ENCODE measurements at regions not wholly inside any gene's neighbourhood (a gene's known extent, or its start where the extent isn't known, plus 50 kb on each side); places are given as distances from the start of the nearest gene placed in this dataset.
A peak's percentile ranks its signal among the peaks of the same experiment; 100 is the strongest.

DNA sequence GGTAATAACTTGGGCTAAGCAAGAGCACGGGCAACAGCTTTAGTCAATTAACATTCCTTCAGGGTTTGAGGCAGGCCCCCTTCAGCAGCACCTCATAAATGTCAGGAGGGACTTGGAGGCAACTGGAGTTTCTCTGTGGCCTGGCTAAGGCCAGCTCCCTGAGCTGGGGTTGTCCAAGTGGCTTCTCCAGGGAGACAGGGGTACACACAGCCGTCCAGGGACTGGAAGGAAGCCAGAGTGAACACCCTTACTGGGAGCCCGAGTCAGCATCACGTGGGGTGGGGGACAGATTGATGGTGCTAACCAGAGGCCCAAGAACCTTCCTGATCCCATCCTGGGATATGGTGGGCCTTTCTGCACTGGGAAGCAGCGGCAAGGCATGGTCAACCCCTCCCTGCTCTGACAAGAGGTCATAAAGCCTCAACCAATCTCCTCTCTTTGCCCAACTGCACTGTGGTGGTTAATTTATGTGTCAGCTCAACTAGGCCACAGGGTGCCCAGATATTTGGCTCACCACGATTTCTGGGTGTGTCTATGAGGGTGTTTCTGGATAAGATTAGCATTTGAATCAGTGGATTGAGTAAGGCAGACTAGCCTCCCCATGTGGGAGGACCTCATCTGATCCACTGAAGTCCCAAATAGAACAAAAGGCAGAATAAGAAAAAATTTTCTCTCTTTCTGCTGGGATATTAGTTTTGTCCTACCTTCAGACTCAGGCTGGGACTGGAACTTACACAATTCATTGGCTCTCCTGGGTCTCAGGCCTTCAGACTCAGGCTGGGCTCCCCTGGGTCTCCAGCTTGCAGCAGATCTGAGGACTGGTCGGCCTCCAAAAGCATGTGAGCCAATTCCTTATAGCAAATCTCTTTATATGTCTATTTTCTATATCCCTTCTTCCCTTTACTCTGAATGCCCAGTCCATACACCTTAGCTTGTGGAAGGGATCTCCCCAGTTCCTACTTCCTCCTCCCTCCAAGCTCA lies 127.2 kb upstream of the LARP1 start:
- H3K4me1 Mint-ChIP-seq (ENCODE audit: low read depth) = no peaks in the 10 kb centered on the region

DNA sequence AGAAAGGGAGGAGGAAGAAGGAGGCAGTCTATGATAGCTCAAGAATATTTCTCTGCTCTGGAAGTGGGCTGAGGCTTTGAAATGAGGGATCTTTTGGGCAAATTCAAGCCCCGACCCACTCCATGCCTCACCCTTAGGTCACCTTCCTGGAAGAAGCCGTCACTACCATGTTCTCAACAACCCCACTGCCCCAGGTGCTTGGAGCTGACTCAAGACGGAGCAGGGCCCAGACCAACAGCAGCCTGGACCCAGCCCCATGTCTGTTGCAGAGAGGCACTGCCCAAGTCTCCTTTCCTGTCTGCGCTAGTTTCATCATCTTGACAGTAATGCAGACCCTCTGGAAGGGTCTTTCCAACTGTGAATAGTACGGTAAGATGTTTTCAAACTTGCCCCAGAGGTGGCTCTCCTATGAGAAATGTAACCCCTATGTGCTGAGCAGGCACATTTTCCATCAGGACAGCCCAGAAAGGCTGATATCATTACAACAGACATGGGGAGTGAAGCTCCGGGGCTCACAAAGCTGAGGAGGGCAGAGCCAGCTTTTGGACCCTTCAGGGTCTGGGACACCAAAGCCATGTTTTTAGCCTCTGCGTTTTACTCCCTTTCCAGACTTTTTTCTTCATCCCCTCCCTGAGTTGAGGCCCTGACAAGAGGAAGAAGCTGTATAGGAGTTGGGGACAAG lies 128.2 kb upstream of the LARP1 start:
- H3K4me1 Mint-ChIP-seq (ENCODE audit: low read depth) = no peaks in the 10 kb centered on the region
- no peak for DNase-seq (ENCODE audit: low spot score)
- intact Hi-C loops (cut with micrococcal nuclease) = no loop called here
- H3K9me3 Mint-ChIP-seq = no peaks in the 10 kb centered on the region
- no peak overlapping the region for H3K4me3 Mint-ChIP-seq
- H3K27me3 Mint-ChIP-seq (ENCODE audit: insufficient read depth) = peaks cover 5% of the 10 kb centered on the region
- H3K36me3 Mint-ChIP-seq (ENCODE audit: low read depth) = no peaks in the 10 kb centered on the region
- H3K27ac Mint-ChIP-seq = no peak overlapping the region

More for the DNA sequence above, 127.2 kb upstream of the LARP1 start:
- H3K36me3 Mint-ChIP-seq (ENCODE audit: low read depth) = no peaks in the 10 kb centered on the region
- no peak overlapping the region for H3K4me3 Mint-ChIP-seq
- no peak for DNase-seq (ENCODE audit: low spot score)
- intact Hi-C loops (cut with micrococcal nuclease) = no loop called here
- H3K27me3 Mint-ChIP-seq (ENCODE audit: insufficient read depth) = peaks cover 5% of the 10 kb centered on the region
- H3K27ac Mint-ChIP-seq = no peak overlapping the region
- H3K9me3 Mint-ChIP-seq = no peaks in the 10 kb centered on the region

DNA sequence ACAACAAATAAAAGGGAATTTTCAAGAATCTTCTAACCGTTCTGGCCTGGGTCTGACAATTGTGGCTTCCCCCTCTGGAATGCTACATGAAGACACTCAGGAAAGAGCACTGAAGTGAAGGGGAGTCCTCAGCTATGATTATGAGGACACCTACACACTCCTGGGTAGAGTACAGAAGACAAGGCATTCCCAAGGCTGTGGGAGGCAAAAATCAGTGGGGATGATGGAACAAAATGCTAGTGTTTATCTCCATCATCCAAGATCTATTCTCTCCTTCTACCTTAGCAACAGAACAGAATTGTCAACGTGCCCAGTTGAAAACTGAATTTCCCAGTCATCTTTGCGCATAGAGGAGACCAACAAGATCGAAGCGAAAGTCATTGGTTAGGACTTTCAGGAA lies 130.1 kb upstream of the LARP1 start:
- no peak overlapping the region for H3K27ac Mint-ChIP-seq
- H3K36me3 Mint-ChIP-seq (ENCODE audit: low read depth) = no peaks in the 10 kb centered on the region
- no peak overlapping the region for H3K4me3 Mint-ChIP-seq
- intact Hi-C loops (cut with micrococcal nuclease) = no loop called here
- no peaks in the 10 kb centered on the region for H3K9me3 Mint-ChIP-seq
- H3K27me3 Mint-ChIP-seq (ENCODE audit: insufficient read depth) = peaks cover 5% of the 10 kb centered on the region
- H3K4me1 Mint-ChIP-seq (ENCODE audit: low read depth) = no peaks in the 10 kb centered on the region
- DNase-seq (ENCODE audit: low spot score) = no peak

DNA sequence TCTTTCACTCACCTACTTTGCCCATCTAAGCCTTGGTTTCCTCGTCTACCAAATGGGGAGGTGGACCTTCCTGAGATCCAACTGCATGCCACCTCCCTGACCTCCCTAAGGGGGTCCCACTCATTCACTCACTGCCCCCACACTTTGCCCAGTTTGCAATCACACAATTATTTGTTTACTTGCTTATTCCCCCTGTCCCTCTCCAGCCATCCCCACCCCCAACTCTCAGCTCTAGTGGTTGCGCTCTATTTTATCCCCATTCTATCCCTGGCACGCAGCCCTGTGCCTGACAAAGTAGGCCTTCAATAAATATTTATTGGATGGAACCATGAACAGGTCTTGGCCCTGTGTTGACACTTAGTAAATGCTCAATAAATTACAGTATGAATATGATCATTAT lies 130.8 kb upstream of the LARP1 start:
- intact Hi-C loops (cut with micrococcal nuclease) = no loop called here
- no peaks in the 10 kb centered on the region for H3K4me1 Mint-ChIP-seq (ENCODE audit: low read depth)
- no peak for DNase-seq (ENCODE audit: low spot score)
- no peak overlapping the region for H3K27ac Mint-ChIP-seq
- H3K36me3 Mint-ChIP-seq (ENCODE audit: low read depth) = no peaks in the 10 kb centered on the region
- no peak overlapping the region for H3K4me3 Mint-ChIP-seq
- H3K27me3 Mint-ChIP-seq (ENCODE audit: insufficient read depth) = peaks cover 7% of the 10 kb centered on the region
- H3K9me3 Mint-ChIP-seq = no peaks in the 10 kb centered on the region

DNA sequence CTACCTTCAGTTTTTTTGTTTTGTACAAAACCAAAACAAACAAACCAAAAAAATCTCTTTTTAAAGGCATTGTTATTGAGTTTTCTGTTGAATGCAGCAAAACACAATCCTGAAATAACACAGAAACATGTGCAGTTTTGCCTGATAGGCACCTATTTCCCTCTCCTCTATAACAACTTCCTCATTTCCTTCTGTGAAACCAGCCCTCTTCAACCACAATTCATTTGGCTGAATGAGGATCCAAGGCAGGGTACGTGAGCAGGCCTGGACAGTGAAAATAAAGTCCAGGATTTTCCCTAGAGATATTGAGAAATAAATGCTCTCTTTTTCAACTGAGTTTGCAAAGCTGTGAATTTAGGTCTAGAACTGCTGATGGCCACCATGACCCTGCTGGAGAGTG lies 134.8 kb upstream of the LARP1 start:
- H3K4me1 Mint-ChIP-seq (ENCODE audit: low read depth) = no peaks in the 10 kb centered on the region
- H3K27ac Mint-ChIP-seq = no peak overlapping the region
- no peaks in the 10 kb centered on the region for H3K36me3 Mint-ChIP-seq (ENCODE audit: low read depth)
- no peak overlapping the region for H3K4me3 Mint-ChIP-seq
- no peaks in the 10 kb centered on the region for H3K9me3 Mint-ChIP-seq
- intact Hi-C loops (cut with micrococcal nuclease) = no loop called here
- no peak for DNase-seq (ENCODE audit: low spot score)
- peaks cover 14% of the 10 kb centered on the region for H3K27me3 Mint-ChIP-seq (ENCODE audit: insufficient read depth)

DNA sequence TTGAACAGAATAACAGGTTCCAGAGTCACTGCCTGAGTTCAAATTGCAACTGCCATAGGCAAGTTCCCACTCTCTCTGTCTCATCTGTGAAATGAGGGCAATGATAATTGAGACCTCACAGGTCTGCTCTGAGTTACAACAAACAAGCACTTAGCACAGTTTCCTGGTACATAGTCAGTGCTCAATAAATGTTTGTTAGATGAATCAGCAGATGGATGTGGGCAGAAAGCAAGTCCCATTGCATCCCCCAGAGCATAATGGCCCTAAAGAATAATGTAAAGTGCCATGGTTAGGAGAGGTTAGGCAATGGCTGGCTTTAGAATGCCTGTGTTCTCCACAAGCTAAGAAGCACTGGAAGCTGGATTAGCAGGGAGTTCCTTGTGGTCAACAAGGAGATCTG lies 136.5 kb upstream of the LARP1 start:
- no peak for DNase-seq (ENCODE audit: low spot score)
- no peaks in the 10 kb centered on the region for H3K9me3 Mint-ChIP-seq
- no peak overlapping the region for H3K4me3 Mint-ChIP-seq
- H3K27ac Mint-ChIP-seq = no peak overlapping the region
- no peaks in the 10 kb centered on the region for H3K4me1 Mint-ChIP-seq (ENCODE audit: low read depth)
- H3K36me3 Mint-ChIP-seq (ENCODE audit: low read depth) = no peaks in the 10 kb centered on the region
- H3K27me3 Mint-ChIP-seq (ENCODE audit: insufficient read depth) = peaks cover 14% of the 10 kb centered on the region
- intact Hi-C loops (cut with micrococcal nuclease) = no loop called here

DNA sequence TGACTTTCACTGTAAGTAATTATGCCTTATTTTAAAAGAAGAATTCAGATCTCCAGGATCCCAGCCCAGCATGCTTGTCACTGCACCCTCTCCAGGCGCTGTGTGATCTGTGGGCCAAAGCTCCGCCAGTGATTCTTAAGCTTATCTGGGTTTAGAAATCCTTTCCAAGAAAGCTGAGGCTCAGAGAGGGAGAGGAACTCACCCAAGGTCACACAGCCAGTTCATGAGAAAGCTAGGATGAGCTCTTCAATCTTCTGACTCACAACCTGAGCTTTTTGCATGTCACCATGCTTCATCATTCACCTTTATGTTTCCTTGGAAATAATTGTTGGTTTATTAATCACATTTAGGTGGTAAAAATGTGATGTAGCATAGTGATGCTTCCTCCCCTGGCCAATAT lies 136.6 kb upstream of the HAND1 start:
- intact Hi-C loops (cut with micrococcal nuclease) = loop anchor here (5.0 kb wide), 1 partner anchor 542 kb away; no protein-coding TSS in a partner anchor
- H3K27ac Mint-ChIP-seq = no peak overlapping the region
- peaks cover 32% of the 10 kb centered on the region for H3K27me3 Mint-ChIP-seq (ENCODE audit: insufficient read depth)
- DNase-seq (ENCODE audit: low spot score) = no peak
- no peaks in the 10 kb centered on the region for H3K9me3 Mint-ChIP-seq
- H3K36me3 Mint-ChIP-seq (ENCODE audit: low read depth) = no peaks in the 10 kb centered on the region
- no peaks in the 10 kb centered on the region for H3K4me1 Mint-ChIP-seq (ENCODE audit: low read depth)
- H3K4me3 Mint-ChIP-seq = no peak overlapping the region

DNA sequence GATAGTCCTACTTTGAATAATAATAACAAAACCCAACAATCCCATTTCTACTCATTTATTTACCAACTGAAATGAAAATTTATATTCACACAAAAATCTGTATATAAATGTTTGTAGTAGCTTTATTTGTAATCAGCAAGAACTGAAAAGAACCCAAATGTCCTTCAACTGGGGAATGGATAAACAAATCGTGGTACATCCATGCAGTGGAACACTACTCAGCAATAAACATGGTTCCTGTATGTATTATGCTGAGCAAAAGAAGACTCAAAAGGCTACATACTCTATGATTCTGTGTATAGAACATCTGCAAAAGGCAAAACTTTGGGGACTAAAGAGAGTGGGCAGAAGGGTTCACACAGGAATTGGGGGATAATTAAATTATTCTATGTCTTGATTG lies 136.1 kb upstream of the HAND1 start:
- H3K4me1 Mint-ChIP-seq (ENCODE audit: low read depth) = no peaks in the 10 kb centered on the region
- no peaks in the 10 kb centered on the region for H3K36me3 Mint-ChIP-seq (ENCODE audit: low read depth)
- no peak overlapping the region for H3K4me3 Mint-ChIP-seq
- DNase-seq (ENCODE audit: low spot score) = no peak
- intact Hi-C loops (cut with micrococcal nuclease) = loop anchor here (5.0 kb wide), 1 partner anchor 542 kb away; no protein-coding TSS in a partner anchor
- H3K27ac Mint-ChIP-seq = no peak overlapping the region
- H3K27me3 Mint-ChIP-seq (ENCODE audit: insufficient read depth) = peaks cover 36% of the 10 kb centered on the region
- no peaks in the 10 kb centered on the region for H3K9me3 Mint-ChIP-seq

DNA sequence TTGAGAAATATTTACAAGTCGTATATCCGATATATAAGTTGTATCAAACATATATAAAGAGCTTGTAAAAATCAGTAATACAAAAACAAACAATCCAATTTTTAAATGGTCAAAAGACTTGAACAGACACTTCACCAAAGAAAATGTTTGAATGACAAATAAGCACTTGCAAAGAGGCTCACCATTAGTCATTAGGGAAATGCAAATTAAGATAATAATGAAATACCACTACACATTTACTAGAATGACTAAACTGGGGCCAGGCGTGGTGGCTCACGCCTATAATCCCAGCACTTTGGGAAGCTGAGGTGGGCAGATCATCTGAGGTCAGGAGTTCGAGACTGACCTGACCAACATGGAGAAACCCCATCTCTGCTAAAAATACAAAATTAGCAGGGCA lies 134.6 kb upstream of the HAND1 start:
- no peak overlapping the region for H3K27ac Mint-ChIP-seq
- no peaks in the 10 kb centered on the region for H3K36me3 Mint-ChIP-seq (ENCODE audit: low read depth)
- H3K4me1 Mint-ChIP-seq (ENCODE audit: low read depth) = no peaks in the 10 kb centered on the region
- H3K27me3 Mint-ChIP-seq (ENCODE audit: insufficient read depth) = peaks cover 36% of the 10 kb centered on the region
- no peak for DNase-seq (ENCODE audit: low spot score)
- no peak overlapping the region for H3K4me3 Mint-ChIP-seq
- intact Hi-C loops (cut with micrococcal nuclease) = loop anchor here (5.0 kb wide), 1 partner anchor 540 kb away; no protein-coding TSS in a partner anchor
- H3K9me3 Mint-ChIP-seq = no peaks in the 10 kb centered on the region

DNA sequence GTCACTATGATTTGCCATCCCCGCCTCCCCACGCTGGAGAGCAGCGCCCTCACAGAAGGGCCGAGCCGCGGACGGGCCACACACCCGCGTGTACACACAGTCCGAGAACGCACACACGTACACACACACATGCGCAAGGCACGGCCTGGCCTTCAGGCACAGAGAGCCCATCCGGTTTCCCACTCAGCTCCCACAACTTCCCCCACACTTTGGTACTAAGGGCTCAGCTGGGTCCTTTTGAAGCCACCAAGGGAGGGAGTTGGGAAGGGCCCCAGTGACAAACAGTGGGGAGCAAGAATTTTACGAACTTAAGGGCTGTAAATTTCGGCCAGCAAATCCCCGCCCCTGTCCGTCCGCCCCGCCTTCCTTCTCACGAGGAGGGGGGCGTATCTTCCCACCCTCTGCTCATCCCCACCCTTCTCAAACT lies 133.3 kb upstream of the HAND1 start:
- peaks cover 47% of the 10 kb centered on the region for H3K27me3 Mint-ChIP-seq (ENCODE audit: insufficient read depth)
- no peaks in the 10 kb centered on the region for H3K4me1 Mint-ChIP-seq (ENCODE audit: low read depth)
- no peaks in the 10 kb centered on the region for H3K36me3 Mint-ChIP-seq (ENCODE audit: low read depth)
- intact Hi-C loops (cut with micrococcal nuclease) = loop anchor here (5.0 kb wide), 1 partner anchor 539 kb away; no protein-coding TSS in a partner anchor
- DNase-seq (ENCODE audit: low spot score) = no peak
- no peaks in the 10 kb centered on the region for H3K9me3 Mint-ChIP-seq
- H3K27ac Mint-ChIP-seq = no peak overlapping the region
- peak overlapping the region; percentile 12 for H3K4me3 Mint-ChIP-seq

DNA sequence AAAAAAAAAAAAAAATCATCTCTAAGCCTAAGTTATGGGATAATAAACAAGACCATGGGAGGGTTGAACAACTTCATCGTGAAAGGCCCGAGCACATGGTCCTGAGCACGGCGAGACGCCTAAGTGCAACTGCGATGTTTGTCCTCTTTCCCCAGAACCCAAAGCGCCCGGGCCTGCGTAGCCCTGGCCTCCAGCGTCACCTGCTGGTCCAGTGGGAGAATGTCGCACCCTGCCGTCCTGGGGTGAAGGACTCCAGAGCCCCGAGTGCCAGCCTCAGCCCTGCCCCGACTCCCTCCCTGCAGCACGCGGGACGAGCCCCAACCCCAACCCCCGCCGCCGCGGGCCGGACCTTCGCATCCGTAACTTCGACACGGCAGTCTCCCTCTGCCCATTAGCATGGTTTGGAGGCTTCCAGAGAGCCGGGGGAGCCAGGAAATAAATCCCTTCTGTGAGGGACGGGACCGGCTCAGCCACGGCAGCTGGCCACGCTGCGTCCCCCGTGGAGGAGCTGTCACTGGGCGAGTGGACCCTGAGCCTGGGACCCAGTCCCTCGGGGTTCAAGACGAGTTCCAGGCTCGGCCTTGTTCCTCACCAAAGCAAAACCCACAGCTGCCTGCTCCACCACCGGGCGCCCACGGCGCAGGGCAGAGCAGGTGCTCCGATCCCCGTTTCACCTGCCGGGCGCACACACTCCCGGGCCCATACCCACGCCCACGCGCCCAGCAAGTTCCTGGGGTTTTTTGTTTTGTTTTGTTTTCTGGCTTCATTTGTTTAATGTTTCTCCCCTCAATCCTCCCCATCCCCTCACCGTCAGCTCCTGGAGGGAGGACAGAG lies 132.5 kb upstream of the HAND1 start:
- H3K4me3 Mint-ChIP-seq = no peak overlapping the region

DNA sequence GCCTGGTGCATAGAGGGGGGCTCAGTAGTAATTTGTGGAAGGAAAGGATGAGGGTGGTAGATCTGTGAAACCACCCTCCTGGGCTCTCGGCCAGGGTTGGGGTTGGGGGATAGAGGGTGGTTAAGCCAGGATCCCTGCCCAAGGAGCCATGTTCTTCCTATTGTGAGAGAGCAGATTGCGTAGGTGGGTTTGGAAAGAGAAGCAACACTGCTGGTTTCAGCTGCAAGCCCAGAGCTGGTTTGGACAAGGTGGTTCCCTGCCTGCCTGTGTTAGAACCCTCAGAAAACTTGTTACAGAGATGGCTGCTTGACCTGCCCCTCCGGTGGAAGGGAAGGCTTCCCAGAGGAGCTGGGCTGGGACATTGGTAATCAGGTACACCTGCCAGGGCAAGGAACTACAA lies 131.2 kb upstream of the HAND1 start:
- Mint-ChIP-seq H3K4me3 (no peak overlapping the region), H3K9me3 (no peaks in the 10 kb centered on the region), H3K27me3 (ENCODE audit: insufficient read depth) (peaks cover 53% of the 10 kb centered on the region), H3K36me3 (ENCODE audit: low read depth) (no peaks in the 10 kb centered on the region), H3K27ac (no peak overlapping the region), H3K4me1 (ENCODE audit: low read depth) (no peaks in the 10 kb centered on the region)
- intact Hi-C loops (cut with micrococcal nuclease) = no loop called here
- no peak for DNase-seq (ENCODE audit: low spot score)

More for the DNA sequence above, 132.5 kb upstream of the HAND1 start:
- DNase-seq (ENCODE audit: low spot score) = peak; percentile 47
- peaks cover 44% of the 10 kb centered on the region for H3K27me3 Mint-ChIP-seq (ENCODE audit: insufficient read depth)
- H3K9me3 Mint-ChIP-seq = no peaks in the 10 kb centered on the region
- no peaks in the 10 kb centered on the region for H3K36me3 Mint-ChIP-seq (ENCODE audit: low read depth)
- intact Hi-C loops (cut with micrococcal nuclease) = loop anchor here (1.0 to 5.0 kb wide), 3 partner anchors 143 to 636 kb away; no protein-coding TSS in a partner anchor
- no peaks in the 10 kb centered on the region for H3K4me1 Mint-ChIP-seq (ENCODE audit: low read depth)
- H3K27ac Mint-ChIP-seq = no peak overlapping the region

All from activated T-helper 1 cell treated with anti-CD3 and anti-CD28 coated beads, Interleukin-12 subunit alpha, Interleukin-12 subunit beta, Interleukin-2, Interleukin-4 antibody, amounts not matched to agents 30 ng/mL and 10 ng/mL and 1 ng/mL, durations not matched to agents 14 hours and 24 hours and 36 hours (primary cell).